ENCODE measurements at regions not wholly inside any gene's neighbourhood (a gene's known extent, or its start where the extent isn't known, plus 50 kb on each side); places are given as distances from the start of the nearest gene placed in this dataset.
"Not testable (repeated sequence)": the region's sequence is repeated elsewhere in the genome, so short reads cannot be mapped to it uniquely, and the experiment has no call there.

DNA sequence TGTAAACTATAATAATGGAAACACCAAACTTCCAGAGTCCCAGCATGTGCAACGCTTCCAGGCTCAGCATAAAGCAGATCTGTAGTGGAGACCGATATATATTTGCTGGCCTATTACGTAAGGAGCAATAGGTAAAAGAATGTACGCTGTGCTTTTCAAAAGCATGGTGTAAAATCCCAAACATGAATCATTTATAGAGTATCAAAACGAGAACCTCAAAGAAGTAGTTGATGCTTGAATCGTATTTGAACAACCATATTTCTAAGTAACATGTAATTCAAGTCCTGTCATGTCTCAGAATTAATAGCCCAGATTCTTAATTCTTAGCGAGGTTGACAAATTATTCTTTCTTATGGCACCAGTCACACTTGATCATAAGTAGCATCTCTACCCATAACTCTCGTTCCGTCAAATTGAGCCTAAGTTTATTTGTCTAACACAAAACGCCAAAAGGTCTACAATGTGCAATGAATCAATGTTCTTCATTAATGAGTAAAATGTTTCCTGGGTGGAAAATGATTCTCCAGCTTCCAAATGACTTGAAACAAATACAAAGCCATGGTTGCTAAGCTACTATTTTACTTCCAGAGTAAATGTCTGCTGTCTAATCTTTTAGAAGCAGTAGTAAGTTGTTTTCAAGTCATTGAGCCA, 811.5 kb upstream of the FRG1 start:
- DNase-seq, result no peak

DNA sequence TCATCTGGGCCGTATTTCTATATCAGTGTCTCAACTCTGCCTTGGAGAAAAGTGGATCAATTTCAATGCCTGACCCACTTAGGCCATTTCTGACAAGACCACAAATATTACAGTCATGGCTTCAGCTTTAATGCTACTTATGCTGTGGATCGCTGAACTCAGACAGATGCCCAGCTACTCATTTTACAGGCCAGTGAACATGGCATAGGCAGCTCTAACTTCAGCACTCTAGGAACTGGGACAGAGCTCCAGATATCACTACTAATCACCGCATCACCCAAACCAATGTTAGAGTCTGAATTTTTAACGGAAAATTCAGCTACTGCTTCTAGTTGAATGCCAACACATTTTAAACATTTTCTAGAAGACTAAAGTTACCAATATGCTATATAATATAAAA, 809.6 kb upstream of the FRG1 start:
- DNase-seq, result no peak

DNA sequence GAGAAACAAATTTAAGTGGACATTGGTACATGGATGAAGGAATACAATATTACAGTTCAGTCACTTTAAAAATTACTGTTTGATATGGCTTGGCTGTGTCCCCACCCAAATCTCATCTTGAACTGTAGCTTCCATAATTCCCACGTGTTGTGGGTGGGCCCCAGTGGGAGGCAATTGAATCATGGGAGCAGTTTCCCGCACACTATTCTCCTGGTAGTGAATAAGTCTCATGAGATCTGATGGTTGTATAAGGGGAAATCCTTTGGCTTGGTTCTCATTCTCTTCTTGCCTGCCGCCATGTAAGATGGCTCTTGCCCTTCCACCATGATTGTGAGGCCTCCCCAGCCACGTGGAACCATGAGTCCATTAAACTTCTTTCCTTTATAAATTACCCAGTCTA, 804.2 kb upstream of the FRG1 start:
- no peak for DNase-seq

DNA sequence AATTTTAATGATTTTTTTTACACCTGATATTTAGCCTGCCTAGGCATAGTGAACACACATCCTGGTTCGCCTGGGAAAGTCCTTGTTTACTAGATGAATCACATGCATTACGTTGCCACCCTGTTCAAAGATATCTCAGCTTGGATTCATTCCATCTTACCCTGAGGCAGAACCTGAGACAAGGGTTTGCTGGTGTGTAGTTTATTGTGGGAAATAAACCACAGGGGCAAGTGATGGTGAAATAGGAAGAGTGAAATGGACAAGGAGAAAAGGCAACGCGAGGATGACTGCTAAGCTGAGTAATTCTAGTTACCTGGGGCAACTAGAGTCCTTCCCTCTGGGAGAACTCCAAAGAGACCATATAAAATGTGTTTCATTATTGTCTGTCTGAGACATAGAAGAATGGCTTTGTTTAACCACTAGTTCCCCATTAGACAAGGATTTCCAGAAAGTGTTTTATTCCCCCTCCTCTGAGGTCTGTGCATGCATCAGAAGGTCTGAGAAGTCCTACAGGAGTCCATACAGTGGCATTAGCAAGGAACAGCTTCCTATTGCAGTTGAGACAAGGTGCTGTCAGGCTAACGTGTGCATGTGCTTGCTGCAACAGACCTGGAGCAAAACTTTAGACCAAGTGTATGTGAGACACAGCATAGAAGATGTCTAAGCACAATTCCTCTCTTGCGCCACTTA, 797.3 kb upstream of the FRG1 start:
- peak; percentile 16 for DNase-seq

DNA sequence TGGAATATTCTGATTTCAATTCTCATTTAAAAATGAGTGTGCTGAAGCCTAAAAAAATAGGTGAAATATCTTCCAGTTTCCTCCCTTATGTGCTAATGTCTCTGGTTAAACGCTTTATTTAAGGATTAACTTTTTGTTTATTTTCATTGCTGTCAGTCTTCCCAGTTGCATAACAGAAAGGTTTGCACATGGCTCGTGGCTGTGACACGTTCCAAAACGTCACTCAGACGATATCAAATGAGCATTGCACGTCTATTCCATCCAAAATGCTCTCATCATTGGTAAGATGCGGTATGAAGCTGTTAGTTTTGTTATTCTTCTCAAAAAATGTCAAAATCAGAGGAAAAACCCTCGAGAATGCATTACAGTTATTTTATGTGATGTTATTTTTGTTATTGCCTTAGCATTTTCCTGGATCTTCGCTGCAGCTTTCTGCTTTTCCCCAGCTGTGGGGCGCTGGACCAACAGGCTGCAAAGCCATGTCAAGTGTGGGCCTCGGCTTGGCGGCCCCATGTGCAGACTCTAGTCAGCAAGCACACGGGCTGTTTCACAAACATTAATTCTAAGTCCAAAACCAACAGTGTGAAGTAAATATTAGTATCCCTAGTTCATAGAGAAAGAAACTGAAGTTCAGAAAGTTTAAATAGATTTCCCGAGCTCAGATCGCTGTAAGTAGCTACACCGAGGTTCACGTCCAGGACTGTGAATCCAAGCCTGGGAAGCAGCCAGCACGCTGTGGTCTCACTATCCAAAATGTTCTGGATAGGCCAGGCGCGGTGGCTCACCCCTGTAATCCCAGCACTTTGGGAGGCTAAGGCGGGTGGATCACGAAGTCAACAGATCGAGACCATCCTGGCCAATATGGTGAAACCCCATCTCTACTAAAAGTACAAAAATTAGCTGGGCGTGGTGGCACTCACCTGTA, 793.4 kb upstream of the FRG1 start:
- no peak for DNase-seq

DNA sequence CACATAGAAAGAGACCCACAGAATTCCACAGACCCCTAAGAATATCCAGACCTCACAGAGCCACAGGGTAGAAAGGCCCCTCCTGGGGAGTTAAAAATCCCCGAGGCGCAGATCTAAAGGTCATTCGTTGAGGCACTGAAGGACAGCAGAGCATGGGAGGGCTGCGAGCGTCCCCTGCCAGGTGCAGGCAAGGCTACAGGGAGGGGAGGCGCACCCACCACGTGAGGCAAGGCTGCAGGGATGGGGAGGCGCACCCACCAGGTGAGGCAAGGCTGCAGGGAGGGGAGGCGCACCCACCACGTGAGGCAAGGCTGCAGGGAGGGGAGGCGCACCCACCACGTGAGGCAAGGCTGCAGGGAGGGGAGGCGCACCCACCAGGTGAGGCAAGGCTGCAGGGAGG, 785.6 kb upstream of the FRG1 start:
- DNase-seq, result not testable (repeated sequence)

DNA sequence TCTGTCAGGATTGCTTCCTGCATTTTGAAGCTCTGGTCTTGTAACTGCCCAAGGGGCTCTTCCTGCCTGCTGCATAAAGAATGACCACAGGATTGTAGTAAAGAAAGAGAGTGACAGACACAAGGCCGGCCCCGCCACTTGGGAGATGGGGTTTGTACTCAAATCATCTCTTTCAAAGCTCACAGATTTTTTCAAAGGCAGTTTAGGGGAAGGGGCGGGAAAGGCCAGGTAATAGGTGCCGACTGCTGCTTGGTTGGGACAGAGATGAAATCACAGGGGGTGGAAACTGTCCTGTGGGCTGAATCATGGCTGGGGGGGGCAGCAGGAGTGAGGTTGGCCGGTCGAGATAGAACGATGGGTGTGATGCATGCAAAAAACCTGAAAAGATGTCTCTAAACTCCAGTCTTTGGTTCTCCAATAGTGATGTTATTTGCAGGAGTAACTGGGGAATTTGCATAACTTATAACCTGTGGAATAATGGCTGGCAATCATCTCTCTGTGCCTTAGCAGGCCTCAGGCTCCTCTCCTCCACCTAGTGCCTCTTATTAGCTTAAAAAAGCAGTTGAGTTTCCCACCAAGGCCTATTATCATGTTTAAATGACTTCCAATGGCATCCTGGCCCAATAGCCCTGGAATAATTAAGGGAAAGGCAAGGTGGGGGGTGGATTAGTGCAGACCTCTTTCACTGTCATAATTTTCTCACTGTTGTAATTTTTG, 778.4 kb upstream of the FRG1 start:
- peak; percentile 24 for DNase-seq

DNA sequence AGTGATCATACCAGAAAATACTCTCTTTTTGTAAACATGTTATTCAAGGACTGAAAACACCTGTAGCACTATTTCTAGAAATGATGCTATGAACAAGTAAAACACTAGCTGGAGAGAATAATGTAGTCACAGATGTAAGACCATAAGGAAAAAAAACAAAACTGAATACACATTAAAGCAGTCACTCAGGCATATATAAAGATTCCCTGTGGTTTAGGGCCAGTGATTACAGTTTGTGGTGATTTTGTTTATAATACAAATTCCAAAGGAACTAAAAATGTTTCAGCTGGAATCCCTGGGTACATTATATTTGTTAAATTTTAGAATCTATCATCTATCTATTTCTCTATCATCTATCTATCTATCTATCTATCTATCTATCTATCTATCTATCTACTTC, 777.8 kb upstream of the FRG1 start:
- no peak for DNase-seq

DNA sequence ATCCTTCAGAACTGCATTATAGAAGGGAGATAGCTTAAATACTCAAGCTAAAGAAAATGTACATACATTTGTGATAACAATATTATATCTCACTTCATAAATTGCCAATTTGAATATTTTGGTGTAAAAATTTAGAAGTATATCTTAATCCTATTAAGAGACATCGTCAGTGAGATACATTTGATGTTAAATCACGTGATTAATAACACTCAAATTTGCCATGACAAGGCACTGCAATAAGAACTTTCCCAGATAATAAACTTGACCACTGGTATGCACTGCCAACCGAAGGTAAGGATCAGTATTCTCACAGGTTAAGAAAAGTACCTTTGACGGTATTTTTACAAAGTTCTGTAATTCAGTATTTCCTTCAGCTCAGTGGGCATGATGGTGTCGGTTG, 764.7 kb upstream of the FRG1 start:
- DNase-seq, result no peak

DNA sequence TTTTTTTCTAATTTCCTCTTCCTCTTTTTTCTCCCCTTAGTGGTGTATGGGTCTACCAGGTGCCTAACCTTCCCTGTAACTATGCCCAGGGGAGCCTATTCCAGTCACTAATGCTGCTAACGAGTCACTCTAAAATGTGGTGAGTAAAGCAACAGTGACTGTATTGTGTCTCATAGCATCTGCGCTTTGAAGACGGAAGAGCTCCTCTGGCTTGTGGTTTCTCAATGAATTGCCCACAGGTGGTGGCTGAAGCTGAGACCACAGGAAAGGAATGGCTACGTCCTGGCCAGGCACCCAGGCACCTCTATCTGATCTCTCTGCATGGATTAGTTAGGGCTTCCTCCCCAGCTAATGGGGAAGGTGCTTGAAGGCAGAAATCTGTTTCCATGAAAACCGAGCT, 763.5 kb upstream of the FRG1 start:
- no peak for DNase-seq

DNA sequence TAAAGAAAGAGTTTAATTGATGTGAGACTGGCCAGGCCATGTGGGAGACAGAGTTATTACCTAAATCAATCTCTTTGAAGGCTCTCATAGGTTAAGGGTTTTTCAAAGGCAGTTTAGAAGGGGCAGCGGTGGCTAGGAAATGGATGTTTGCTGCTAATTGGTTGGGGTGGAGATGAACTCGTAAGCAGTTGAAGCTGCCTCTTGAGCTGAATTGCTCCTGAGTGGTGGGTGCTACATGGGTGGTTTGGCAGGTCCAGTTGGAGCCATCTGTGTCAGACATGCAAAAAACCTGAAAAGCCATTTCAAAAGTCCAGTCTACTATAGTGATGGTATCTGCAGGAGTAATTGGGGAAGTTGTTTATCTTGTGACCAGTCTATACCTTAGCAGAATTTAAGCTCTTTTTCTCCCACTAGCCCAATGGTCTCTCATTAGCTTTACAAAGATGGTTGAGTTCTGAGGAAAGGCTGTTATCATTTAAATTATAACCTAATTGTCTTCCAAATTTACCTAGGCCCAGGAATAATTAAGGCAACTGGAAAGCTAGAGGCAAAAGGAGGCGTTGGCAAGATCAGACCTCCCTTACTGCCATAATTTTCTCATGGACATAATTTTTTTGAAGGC, 762.4 kb upstream of the FRG1 start:
- DNase-seq, result no peak

DNA sequence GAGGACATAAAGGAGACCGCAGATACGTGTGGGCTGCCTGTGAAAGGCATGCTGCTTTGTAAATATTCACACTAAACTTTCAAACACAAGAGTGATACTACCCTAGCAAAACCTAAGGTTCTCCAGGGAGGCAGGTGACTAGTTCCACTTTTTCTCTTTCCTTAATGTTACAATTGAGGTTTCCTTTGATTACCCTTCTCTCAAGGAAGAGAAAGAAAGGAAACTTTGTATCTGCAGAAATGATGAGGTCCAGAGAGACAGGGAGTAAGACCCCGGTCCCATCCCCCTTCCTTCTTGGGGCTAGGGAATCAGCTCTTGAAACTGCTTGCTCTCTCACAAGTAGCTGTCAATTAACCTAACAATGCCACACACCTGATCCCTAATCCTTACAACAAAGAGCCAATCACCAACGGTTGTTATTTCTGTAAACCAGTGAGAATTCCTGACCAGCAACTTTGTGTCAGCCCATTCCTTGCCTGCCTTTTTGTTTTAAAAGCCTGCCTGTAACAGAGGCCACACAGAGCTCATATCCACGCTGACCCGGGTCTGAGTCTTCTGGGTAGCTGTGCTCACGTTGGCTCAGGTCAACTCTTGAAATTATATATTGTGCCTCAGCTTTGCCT, 754.8 kb upstream of the FRG1 start:
- DNase-seq, result no peak

DNA sequence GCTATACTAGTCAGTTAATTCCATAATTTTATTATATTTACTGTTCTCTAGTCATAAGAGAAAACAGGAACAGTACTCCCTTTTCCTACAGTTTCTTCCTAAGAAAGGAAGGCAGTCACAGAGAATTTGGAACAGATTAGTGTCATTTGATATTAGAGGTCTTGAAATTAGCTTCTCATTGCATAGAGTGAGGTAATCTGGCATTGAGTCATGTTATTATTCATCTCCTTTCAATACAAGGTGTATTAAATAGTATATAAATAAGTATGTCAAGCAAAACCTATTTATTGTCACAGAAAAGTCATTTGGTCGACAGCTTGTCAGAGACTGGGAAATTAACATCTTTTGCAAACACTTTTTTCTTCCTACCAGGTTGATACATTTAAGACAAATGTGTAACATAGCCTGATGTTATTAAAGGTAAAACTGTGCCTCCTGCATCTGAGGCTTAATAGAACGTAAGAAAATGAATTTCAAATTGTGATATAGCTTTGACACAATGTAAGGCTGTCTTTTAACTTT, 753.1 kb upstream of the FRG1 start:
- no peak for DNase-seq

DNA sequence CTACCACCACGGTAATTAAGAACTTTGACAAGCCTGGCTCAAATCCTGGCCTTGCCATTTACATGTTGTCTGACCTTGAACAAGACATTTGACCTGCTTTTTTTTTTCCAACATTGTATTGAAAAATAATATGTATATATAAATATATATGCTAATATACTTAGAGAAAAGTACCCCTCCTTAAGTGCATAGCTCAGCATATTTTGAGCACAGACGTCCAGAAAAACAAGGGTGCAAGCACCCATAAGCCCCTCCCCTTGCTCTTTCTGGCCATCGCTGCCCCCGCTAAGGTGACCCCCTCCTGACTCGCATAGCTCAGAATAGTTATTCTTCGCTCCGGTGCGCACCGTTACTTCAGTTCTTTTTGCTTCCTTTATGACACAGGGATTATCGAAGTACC, 742.0 kb upstream of the FRG1 start:
- no peak for DNase-seq

DNA sequence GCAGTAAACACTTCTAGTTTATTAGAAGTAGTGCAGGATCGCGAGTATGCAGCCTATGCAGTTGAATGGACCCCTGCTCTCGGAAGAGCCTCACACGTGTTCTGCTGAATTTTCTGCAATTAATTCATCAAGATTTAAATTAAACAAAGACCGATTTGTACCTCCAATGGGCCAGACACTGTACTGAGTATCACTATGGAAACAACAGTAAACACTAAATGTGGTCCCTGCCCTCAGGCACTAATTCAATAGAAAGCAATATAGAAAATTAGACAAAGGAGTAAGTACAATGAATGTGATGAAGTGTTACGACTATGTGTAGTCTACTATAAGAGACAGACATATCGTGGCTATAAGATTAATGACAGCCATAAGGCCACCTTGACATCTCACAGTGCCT, 740.3 kb upstream of the FRG1 start:
- no peak for DNase-seq

DNA sequence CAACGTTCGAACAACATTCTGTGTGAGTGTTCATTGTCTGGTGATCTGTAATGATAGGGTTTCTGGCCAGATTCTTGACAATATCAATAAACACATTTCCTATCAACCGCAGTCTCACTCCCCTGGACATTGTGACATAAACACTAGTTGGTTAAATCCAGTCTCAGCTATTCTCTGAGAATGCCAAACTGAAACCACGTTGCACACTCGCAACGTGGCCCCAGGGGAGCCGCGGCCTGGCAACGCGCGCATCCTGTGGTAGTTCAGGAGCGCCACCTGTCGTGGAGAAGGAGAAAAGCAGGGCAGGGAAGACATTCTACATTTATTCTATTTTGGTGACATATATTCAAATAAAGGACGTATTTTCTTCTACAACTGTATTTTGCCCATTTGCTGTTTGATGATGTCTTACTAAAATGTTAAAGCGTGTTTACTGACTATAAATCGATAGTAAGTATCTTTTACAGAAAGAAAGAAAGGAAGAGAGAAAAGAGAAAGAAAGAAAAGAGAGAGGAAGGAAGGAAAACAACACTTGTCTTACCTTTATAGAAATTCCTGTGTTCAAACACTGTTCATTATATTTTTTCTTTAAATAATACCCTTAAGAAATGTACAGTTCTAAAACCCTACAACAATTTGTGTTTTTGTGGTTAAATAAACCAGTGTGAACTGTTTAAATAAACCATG, 738.3 kb upstream of the FRG1 start:
- peak; percentile 54 for DNase-seq

DNA sequence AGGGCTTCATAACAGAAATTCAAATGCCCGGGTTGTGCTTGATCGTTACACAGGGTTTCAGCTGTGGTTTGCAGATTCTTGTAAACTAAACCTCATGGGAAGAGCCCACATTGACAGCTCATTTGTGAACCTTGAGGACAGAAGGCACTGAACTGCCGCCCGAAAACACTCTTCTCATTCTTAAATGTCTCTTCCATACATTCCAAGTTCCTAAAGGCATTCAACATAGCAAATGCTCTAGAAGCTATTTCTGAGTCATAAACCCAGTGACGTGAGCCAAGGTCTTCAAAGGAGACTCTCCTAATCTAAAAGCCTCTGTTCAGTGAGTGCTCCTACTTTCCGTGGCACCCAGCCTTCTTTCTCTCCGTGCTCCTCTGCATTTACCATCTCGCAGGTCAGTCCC, 737.8 kb upstream of the FRG1 start:
- no peak for DNase-seq

DNA sequence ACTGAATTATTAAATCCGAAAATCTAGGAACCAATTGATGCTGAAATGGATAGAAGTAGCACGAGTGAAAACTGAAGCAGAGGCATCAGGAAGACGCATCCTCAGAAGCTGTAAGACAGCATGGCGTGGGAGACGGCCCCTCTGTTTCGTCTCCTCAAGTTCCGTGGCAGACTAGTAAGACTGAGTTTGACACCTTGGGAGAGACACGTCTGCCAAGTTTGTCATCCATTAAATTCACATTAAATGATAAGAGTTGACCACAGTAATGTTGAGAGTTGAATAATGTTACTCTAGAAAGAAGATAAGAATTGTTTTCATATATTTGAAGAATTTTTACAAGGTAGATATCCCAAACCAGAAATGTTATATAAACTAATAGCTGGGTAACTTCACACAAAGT, 736.1 kb upstream of the FRG1 start:
- no peak for DNase-seq

DNA sequence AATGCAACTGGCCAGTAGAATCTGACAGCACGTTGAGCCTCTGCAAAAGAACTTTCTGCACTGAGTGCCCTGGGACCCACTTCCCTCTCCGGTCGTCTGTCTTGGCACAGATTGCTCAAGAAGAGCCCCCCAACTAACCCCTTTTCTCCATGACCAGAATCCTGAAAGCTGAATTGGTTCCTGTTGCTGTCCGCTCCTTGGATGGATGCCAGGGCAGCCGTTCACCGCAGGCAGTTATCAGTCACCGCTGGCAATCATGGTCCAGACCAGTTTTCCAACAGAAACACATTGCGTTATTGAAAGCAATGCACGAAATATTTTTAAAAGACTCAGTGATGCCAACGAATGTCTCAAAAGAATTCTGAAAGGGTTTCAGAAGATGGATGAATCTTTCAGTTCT, 733.7 kb upstream of the FRG1 start:
- no peak for DNase-seq

DNA sequence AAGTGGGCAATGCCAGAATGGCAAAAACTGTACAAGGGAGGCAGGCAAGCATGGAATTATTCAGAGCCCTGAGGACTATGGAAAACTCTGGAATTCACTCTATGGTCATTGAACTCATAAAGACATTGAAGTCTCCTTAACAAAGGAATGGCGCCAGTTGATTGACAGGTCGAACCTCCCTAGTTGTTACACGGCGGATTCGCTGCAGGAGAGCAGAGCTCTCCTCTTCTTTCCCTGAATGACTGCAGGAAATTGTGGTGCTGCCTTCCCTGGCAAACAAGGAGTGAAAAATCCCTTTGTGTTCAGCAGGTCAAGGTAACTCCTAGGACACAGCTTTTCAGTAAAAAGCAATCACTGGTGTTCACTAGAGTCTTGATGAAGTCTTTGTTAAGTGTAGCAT, 732.8 kb upstream of the FRG1 start:
- DNase-seq, result no peak

DNA sequence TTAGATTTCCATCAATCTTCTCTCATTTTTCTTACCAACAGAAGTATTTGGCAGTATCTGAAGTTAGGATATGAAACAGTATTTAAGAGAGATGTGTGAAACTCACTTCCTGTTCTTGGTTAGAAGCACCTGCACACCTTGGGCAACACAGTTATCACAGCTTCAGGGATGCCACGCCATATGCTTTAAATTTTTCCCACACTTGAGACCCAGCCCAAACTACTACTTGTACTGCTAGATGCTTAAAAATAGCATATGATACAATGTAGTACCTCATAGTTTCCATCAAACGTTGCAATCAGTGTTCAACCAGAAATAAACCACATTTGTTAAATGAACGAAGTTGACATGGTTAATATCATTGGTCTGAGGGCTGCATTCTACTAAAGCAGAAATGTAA, 725.1 kb upstream of the FRG1 start:
- no peak for DNase-seq

DNA sequence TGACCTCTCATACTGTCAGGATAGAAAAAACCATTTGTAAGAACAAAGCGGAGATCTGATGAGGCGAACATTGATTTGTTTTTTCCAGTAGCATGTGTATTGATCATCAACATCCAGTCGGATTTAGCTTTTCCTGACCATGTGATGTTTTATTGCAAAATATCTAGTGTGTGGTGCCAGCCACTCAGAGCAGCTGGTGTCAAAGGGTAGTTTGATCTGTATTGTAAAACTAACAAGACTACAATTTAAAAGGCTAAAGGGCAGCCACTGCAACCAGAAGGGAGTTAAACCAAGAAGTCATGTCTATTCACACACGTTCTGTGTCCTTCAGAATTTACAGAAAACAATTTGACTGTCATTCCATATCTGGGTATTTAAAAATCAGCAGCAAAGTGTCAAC, 719.0 kb upstream of the FRG1 start:
- no peak for DNase-seq

Measured in NCI-H1048 (cell line).